OCI-LY7 (cell line): ENCODE measurements at regions not wholly inside any gene's neighbourhood (a gene's known extent, or its start where the extent isn't known, plus 50 kb on each side); places are given as distances from the start of the nearest gene placed in this dataset.
"Not testable (repeated sequence)": the region's sequence is repeated elsewhere in the genome, so short reads cannot be mapped to it uniquely, and the experiment has no call there.

Experiments
- BruUV-seq: library from RNA; stranded (reverse); fragments of 400-500 nt; replicated peaks from 2 replicates; lab custom pipeline; 2021; lab: Mats Ljungman, UMichigan
- CTCF ChIA-PET: fragments of 300-600 bp; sonication (Branson Sonifier 250); formaldehyde crosslinking; loops from one replicate; lab custom pipeline; 2022; ENCODE audit warnings: antibody characterized with exemption; ENCODE audit not compliant: unreplicated experiment; lab: Charles Lee
- POLR2A ChIA-PET: fragments of 300-600 bp; sonication (Branson Sonifier 250); formaldehyde crosslinking; loops from one replicate; lab custom pipeline; 2022; ENCODE audit warnings: antibody characterized with exemption; lab: Charles Lee
- DNase-seq: peaks from one replicate; pipeline ENCODE4 v3.0.0-alpha.2; 2015; ENCODE audit warnings: low spot score
- H2AFZ ChIP-seq: fragments of 200-600 bp; sonication (generic), shearing (Covaris generic); 2 replicates; pipeline ENCODE4 v1.6.1; 2014; ENCODE audit warnings: mild to moderate bottlenecking, antibody characterized with exemption, low read length, moderate library complexity
- H3K27ac ChIP-seq: fragments of 200-600 bp; sonication (generic); 2 replicates; pipeline ENCODE4 v1.5.1; 2014; ENCODE audit warnings: mixed run types, low read depth, mild to moderate bottlenecking, moderate library complexity, low read length, inconsistent platforms; ENCODE audit not compliant: poor library complexity, severe bottlenecking
- H3K36me3 ChIP-seq: fragments of 200-600 bp; sonication (generic); 2 replicates; pipeline ENCODE4 v1.6.1; 2014; ENCODE audit warnings: mild to moderate bottlenecking, antibody characterized with exemption, low read length, moderate library complexity, mixed read lengths; ENCODE audit not compliant: insufficient read depth
- H3K4me1 ChIP-seq: fragments of 200-600 bp; sonication (generic); 2 replicates; pipeline ENCODE4 v1.5.1; 2014; ENCODE audit warnings: mild to moderate bottlenecking, low read length; ENCODE audit not compliant: insufficient read depth, poor library complexity, severe bottlenecking
- H3K4me2 ChIP-seq: fragments of 200-600 bp; sonication (generic); 2 replicates; pipeline ENCODE4 v1.6.1; 2014; ENCODE audit warnings: mild to moderate bottlenecking, low read length
- H3K4me3 ChIP-seq: fragments of 200-600 bp; sonication (generic); 2 replicates; pipeline ENCODE4 v1.5.1; 2014; ENCODE audit warnings: mild to moderate bottlenecking, low read depth, low read length; ENCODE audit not compliant: poor library complexity, severe bottlenecking
- H3K79me2 ChIP-seq: fragments of 200-600 bp; sonication (generic); 2 replicates; pipeline ENCODE4 v1.6.1; 2016; ENCODE audit warnings: low read depth, mild to moderate bottlenecking, low read length, moderate library complexity, mixed read lengths; ENCODE audit not compliant: insufficient read depth
- H3K9me2 ChIP-seq: fragments of 200-600 bp; sonication (generic); 2 replicates; pipeline ENCODE4 v1.6.1; 2016; ENCODE audit warnings: mild to moderate bottlenecking, low read length, mixed read lengths; ENCODE audit not compliant: insufficient read depth
- H3K9me3 ChIP-seq: fragments of 200-600 bp; sonication (generic); 2 replicates; pipeline ENCODE4 v1.6.1; 2014; ENCODE audit warnings: mild to moderate bottlenecking, mixed run types, low read length, mixed read lengths
- H4K20me1 ChIP-seq: fragments of 200-600 bp; sonication (generic); 2 replicates; pipeline ENCODE4 v1.6.1; 2014; ENCODE audit warnings: mild to moderate bottlenecking, antibody characterized with exemption, low read length, moderate library complexity, mixed read lengths; ENCODE audit not compliant: insufficient read depth
- EZH2phosphoT487 ChIP-seq: fragments of 200-600 bp; sonication (generic); IDR thresholded peaks from 2 replicates; pipeline ENCODE4 v1.6.1; 2018; ENCODE audit warnings: low read depth, borderline replicate concordance, mild to moderate bottlenecking, mixed run types, antibody characterized with exemption, low read length, moderate library complexity, mixed read lengths
- intact Hi-C: fragments of 100-400 bp; cut with micrococcal nuclease; formaldehyde crosslinking; loops from one replicate; pipeline ENCODE4 v1.10.0; 2022; ENCODE audit not compliant: unreplicated experiment
- TF ChIP-seq, protein P1 (sequence below): fragments of 200-600 bp; sonication (generic); conservative IDR thresholded peaks from 2 replicates; pipeline ENCODE4 v1.5.1; 2014; ENCODE audit warnings: mild to moderate bottlenecking, antibody characterized with exemption, low read length, moderate library complexity, mixed read lengths

DNA sequence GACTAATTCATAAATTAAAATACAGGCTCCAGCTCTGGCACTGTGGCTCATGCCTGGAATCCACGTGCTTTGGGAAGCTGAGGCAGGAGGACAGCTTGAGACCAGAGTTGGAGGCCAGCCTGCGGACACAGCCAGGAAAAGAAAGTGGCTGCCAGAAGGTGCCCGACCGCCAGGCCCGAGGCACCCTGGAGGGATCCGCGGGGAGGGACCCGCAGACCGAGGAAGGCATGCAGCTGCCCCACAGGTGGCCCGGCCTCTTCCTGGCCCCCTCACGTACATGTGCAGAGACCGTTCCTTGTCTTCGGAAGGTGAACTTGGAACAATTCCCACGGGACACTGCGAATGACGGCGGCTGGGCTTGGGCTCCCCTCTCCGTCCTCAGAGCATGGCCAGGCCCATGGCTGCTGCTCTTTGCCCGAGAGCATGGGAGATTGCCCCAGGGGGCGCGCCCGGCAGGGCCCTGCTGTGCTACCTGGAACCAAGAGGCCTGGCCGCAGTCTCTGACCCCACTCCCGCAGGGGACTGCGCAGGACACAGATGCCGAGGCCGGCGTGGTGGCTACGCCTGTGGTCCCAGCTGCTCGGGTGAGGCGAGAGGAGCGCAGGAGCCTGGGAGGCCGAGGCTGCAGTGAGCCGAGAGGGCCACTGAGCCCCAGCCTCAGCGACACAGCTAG is 55.6 kb upstream of the IMP4 start:
- TF ChIP-seq, protein P1, sequence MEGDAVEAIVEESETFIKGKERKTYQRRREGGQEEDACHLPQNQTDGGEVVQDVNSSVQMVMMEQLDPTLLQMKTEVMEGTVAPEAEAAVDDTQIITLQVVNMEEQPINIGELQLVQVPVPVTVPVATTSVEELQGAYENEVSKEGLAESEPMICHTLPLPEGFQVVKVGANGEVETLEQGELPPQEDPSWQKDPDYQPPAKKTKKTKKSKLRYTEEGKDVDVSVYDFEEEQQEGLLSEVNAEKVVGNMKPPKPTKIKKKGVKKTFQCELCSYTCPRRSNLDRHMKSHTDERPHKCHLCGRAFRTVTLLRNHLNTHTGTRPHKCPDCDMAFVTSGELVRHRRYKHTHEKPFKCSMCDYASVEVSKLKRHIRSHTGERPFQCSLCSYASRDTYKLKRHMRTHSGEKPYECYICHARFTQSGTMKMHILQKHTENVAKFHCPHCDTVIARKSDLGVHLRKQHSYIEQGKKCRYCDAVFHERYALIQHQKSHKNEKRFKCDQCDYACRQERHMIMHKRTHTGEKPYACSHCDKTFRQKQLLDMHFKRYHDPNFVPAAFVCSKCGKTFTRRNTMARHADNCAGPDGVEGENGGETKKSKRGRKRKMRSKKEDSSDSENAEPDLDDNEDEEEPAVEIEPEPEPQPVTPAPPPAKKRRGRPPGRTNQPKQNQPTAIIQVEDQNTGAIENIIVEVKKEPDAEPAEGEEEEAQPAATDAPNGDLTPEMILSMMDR: no peak
- TF ChIP-seq EZH2phosphoT487: no peak

DNA sequence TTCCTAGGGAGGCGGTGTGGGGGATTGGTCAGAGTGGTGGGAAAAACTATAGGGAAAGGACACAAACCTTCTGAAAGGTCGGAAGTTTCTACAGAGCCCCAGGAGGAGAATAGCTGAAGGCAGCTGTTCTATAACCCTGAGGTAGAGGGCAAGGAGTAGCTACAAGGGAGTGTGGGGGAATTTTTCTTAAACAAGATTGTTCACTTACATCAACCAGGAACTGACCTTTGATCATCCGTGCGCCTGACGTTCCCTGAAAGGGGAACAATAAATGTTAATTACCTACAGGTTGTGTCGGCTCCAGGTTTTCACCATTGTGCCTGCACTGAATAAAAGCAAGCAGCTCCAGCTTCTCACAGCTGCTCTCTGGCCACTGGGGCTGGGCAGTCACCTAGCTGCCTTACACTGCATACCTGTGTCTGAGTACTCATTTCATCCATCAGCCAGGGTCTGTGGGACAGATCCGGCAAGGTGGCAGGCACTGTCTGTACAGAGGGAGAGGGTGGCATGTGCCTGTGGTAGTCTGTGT is 59.3 kb upstream of the IMP4 start:
- BruUV-seq, POLR2A ChIA-PET, H3K4me2 ChIP-seq, DNase-seq, H3K4me3 ChIP-seq, H3K27ac ChIP-seq, H3K9me3 ChIP-seq, CTCF ChIA-PET, H3K36me3 ChIP-seq, intact Hi-C loops, H4K20me1 ChIP-seq, H2AFZ ChIP-seq, H3K4me1 ChIP-seq, H3K9me2 ChIP-seq, H3K79me2 ChIP-seq: not testable (repeated sequence)

More for the DNA sequence above, 55.6 kb upstream of the IMP4 start:
- no peaks in the 10 kb centered on the region for H3K9me2 ChIP-seq
- no peaks in the 10 kb centered on the region for H4K20me1 ChIP-seq
- H3K79me2 ChIP-seq: no peaks in the 10 kb centered on the region
- ChIA-PET POLR2A (no interaction called here), CTCF (no interaction called here)
- no peak overlapping the region for H3K4me3 ChIP-seq
- no peaks in the 10 kb centered on the region for H3K9me3 ChIP-seq
- intact Hi-C loops: no loop called here
- no peak overlapping the region for H3K4me2 ChIP-seq
- no peak for DNase-seq
- BruUV-seq: no TSS peak
- H2AFZ ChIP-seq: no peak overlapping the region
- H3K27ac ChIP-seq: no peak overlapping the region
- no peaks in the 10 kb centered on the region for H3K36me3 ChIP-seq
- H3K4me1 ChIP-seq: no peaks in the 10 kb centered on the region

DNA sequence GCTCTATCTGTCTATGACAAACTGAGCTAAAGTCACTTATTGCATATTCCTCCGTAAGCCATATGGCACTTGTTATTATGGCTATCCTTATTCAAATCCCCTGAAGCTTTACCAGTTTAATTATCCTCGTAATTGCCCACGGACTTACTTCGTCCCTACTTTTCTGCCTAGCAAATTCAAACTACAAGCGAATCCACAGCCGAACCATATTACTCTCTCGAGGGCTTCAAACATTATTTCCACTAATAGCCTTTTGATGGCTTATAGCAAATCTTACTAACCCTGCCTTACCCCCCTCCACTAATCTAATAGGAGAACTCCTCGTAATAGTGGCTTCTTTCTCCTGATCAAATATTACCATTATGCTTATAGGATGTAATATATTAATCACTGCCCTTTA is 63.1 kb upstream of the IMP4 start:
- BruUV-seq, H4K20me1 ChIP-seq, intact Hi-C loops, H3K27ac ChIP-seq, H3K9me2 ChIP-seq, H3K4me2 ChIP-seq, DNase-seq, H3K79me2 ChIP-seq, H3K4me3 ChIP-seq, POLR2A ChIA-PET, H3K36me3 ChIP-seq, H3K9me3 ChIP-seq, CTCF ChIA-PET, H3K4me1 ChIP-seq, H2AFZ ChIP-seq: not testable (repeated sequence)

DNA sequence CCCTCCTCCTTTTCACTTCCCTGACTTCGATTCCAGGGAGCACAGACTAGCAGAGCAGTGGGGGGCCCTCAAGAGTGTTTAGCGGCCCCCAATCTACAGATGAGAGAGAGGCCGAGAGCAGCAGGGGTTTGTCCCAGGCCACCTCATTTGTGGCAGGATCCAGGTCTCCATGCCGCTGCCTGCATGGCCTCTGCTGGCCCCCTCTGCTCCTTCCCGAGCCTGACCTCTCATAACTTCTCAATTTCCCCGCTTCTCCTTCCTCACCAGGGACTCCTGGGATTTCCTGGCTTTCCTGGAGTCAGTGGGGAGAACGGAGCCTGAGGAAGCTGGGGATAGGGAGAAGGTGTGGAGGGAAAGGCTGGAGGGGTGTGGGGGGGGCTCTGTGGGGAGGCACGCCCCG is 70.1 kb upstream of the TUBA3E start:
- POLR2A ChIA-PET, H3K4me1 ChIP-seq, BruUV-seq, CTCF ChIA-PET, H2AFZ ChIP-seq, H3K4me3 ChIP-seq, intact Hi-C loops, H3K36me3 ChIP-seq, H3K27ac ChIP-seq, H4K20me1 ChIP-seq, H3K4me2 ChIP-seq, H3K9me2 ChIP-seq, H3K79me2 ChIP-seq, DNase-seq, H3K9me3 ChIP-seq: not testable (repeated sequence)

DNA sequence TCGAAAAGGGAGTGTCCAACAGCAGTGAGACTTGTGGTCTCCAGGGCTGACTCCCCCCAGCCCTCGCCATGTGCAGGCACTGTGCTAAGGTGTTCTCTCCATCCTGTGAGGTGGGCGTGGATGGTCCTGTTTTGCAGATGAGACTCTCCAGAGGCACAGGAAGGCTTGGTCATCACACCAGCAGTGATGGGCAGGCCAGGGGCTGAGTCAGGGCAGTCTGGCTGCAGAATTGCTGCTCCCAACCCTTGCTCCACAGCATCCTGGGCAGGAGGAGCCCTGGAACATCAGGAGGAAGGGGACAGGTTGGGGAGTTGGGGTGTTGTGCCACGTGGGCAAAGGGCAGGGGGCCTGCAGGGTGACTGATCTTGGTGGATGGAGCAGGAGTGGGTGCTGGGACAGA is 69.3 kb upstream of the TUBA3E start:
- POLR2A ChIA-PET, CTCF ChIA-PET, intact Hi-C loops: not testable (repeated sequence)

DNA sequence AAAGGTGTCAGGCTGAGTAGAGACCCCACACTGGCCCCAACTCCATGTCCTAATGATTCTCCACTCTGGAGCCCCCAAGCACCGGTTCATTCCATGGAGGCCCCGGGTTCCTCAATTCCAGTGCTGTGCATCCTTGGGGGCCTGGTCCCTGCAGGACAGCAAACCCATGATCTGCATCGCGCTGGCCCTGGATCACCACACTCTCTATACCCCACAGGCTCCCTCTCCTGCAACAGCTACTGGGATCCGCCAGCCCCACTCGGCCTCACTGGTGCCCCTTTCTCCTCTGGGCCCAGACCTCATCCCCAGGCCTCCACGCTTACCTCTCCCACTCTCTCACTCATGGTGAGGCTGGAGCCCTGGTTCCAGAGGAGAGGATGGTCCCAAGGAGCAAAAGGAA is 68.6 kb upstream of the TUBA3E start:
- H3K27ac ChIP-seq, intact Hi-C loops, H3K36me3 ChIP-seq, H3K9me3 ChIP-seq, H3K4me1 ChIP-seq, H3K4me2 ChIP-seq, DNase-seq, H3K79me2 ChIP-seq, H3K4me3 ChIP-seq, POLR2A ChIA-PET, CTCF ChIA-PET, H4K20me1 ChIP-seq, BruUV-seq, H2AFZ ChIP-seq, H3K9me2 ChIP-seq: not testable (repeated sequence)

More for the DNA sequence above, 69.3 kb upstream of the TUBA3E start:
- H2AFZ ChIP-seq, H3K4me1 ChIP-seq, H3K9me3 ChIP-seq, H3K79me2 ChIP-seq, H3K36me3 ChIP-seq, DNase-seq, H3K4me3 ChIP-seq, H4K20me1 ChIP-seq, H3K27ac ChIP-seq, H3K9me2 ChIP-seq, BruUV-seq, H3K4me2 ChIP-seq: not testable (repeated sequence)
